HG03064 (cell line): ENCODE measurements at regions not wholly inside any gene's neighbourhood (a gene's known extent, or its start where the extent isn't known, plus 50 kb on each side); places are given as distances from the start of the nearest gene placed in this dataset.
"Not testable (repeated sequence)": the region's sequence is repeated elsewhere in the genome, so short reads cannot be mapped to it uniquely, and the experiment has no call there.

Experiments
- ATAC-seq: cut with Tn5 transposase; IDR thresholded peaks from one replicate; pipeline ENCODE4 v1.9.1; 2021; ENCODE audit warnings: low read depth; ENCODE audit not compliant: unreplicated experiment

DNA sequence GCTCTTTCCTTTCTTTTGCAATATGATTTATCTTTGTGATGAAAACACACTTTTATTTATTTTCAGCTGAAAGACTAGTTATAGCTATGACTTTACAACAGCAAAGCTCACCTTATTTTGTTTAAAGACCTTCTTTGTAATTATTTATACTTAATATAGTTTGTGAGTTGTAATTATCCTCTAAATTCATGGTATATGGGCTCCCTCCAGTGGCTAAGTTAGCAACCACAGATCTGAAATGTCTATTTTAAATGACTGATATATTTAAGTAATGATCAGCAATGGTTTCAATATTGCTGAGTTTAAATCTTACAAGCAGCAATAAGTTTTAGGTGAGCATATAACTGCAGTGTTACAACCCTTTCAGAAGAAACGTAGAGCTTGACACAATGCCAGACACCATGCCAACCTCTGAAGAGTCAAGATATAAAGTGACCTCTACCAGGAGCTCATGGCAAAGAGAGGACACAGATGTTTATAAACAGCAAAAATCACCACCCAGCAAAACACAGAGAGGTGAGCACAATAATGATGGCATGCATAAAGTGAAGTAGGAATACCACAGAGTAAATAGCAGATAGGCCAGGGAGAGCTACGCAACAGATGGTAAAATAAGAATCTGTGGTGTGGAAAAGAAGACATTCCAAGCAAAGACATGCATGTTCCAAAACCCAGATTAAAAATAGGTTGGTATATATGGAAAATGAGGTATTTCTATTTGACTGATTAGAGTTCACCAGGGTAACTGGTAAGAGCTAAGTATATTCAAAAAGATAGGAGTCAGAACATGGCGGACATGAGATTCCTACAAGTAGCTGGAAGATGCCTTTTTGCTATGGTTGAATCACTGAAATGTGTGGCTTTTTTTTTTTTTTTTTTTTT lies 143.7 kb upstream of the ZNF385D start:
- ATAC-seq = no peak

DNA sequence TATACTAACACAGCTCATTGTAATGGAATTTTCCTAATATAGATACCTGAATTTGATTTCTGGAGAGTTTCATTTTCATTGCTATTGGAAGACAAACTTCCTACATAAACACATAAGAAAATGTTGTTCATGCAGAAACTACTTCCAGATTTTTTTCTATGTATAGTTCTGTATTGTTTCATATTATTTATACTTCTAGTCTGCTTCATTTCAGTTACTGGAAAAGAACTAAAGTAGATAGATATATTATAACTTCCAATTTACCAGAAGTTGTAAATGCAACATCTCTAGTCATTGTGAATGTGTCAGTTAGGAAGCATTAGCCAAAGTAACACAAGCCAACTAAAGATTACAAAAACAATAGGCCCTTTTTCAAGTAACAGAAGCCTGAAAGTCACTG lies 147.3 kb upstream of the ZNF385D start:
- no peak for ATAC-seq

GRCh38 chr3:21901484-21901883 lies 150.5 kb upstream of the ZNF385D start:
- ATAC-seq = no peak

DNA sequence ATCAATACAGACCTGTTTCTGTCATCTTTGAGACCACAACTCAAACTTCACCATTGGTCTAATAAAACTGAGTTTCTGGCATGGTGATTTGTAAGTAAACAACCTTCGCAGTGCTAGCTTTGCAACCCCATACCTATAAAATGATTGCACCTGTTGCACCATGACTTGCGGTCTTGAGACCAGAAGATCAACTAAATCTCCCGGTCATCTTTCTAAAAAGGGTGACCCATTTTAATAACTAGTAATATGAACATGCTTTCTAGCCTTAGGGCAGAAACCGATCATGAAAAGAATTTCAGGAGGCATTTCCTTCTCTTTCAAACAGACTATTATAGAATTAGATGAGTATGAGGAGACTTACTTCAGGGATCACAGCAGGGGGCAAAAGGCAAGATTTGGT lies 151.9 kb upstream of the ZNF385D start:
- no peak for ATAC-seq

- ATAC-seq = no peak
Observed at GRCh38 chr3:21909096-21909495, 158.1 kb upstream of the ZNF385D start.

GRCh38 chr3:21912711-21913110 lies 161.7 kb upstream of the ZNF385D start:
- no peak for ATAC-seq

- ATAC-seq = no peak
Observed at GRCh38 chr3:21913791-21914190, 162.8 kb upstream of the ZNF385D start.

- ATAC-seq = no peak
Observed at GRCh38 chr3:21914451-21914850, 163.4 kb upstream of the ZNF385D start.

- no peak for ATAC-seq
Observed at GRCh38 chr3:21919383-21919782, 168.4 kb upstream of the ZNF385D start.

GRCh38 chr3:21920421-21920861 lies 169.4 kb upstream of the ZNF385D start:
- no peak for ATAC-seq

GRCh38 chr3:21923156-21923555 lies 172.1 kb upstream of the ZNF385D start:
- ATAC-seq = not testable (repeated sequence)

DNA sequence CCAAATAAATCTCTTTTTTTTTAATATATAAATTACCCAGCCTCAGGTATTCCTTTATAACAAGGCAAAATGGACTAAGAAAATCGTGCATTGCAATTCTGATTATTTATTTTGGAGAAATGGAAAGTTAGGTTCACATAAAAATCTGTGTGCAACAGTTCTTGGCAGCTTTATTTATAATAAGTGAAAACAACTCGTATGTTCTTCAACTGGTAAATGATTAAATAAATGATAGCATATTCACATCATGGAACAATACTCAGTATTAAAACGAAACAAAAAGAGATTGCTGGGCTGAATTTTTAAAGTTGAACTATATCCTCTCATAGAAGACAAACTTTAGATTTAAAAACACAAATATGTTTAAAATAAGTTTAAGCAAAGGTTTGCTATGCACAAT lies 176.3 kb upstream of the ZNF385D start:
- ATAC-seq = no peak

- no peak for ATAC-seq
Observed at GRCh38 chr3:21934591-21934990, 183.6 kb upstream of the ZNF385D start.

- no peak for ATAC-seq
Observed at GRCh38 chr3:21936207-21936606, 185.2 kb upstream of the ZNF385D start.

DNA sequence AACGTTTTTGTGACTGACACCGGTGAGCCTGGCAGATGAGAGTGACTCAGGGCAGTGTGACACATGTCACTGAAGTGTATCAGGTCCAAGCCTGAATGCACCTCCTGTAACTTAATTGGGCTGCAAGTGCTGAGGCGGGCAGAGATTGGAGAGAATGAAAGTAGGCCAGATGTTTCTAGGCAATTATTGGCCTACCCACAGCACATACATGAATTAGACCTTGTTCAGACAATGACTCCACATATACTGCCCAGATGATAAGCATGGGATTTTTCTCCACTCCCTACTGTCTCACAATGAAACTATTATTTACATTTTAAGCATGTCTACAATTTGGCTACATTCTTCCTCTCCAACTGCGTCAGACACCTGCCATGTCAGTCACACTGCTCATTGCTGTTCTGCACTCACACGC lies 187.3 kb upstream of the ZNF385D start:
- ATAC-seq = no peak

- ATAC-seq = no peak
Observed at GRCh38 chr3:21942328-21942727, 191.3 kb upstream of the ZNF385D start.

DNA sequence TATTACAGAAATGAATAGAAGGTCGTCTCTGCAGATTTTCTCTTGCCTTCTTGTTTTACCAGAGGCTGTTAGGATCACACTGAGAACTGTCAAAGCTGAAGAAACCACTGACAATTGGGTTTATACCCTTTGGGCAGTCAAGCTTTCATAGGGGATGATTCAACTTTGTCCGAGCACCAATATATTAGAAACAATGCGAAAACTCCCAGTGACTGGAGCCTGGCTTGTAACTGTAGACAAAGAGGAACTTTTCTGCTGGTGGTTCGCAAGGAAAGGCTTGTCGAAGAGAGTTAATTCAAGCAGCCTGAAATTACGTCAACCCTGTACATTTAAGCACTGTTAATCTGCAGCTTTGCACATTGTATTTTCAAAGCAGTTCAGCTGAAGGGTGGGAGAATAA lies 193.2 kb upstream of the ZNF385D start:
- no peak for ATAC-seq

GRCh38 chr3:21952856-21953255 lies 201.8 kb upstream of the ZNF385D start:
- no peak for ATAC-seq

DNA sequence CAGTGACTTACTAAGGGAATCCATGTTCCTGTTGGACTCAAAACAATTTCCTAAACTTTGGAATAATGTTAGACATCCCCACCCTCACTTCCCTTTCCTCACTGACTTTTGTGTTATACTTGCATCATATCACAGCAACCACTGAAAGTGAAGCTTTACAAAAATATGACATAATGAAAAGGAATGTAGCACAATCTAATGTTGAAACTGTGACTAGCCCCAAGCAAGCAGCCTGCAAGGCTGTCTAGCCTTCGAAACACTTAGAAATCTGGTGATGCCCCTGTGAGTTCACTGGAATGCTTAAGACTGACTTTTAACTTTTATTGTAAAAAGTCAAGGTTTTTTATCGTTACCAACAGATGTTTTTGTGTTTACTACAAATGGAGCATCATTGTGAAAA lies 203.7 kb upstream of the ZNF385D start:
- no peak for ATAC-seq

DNA sequence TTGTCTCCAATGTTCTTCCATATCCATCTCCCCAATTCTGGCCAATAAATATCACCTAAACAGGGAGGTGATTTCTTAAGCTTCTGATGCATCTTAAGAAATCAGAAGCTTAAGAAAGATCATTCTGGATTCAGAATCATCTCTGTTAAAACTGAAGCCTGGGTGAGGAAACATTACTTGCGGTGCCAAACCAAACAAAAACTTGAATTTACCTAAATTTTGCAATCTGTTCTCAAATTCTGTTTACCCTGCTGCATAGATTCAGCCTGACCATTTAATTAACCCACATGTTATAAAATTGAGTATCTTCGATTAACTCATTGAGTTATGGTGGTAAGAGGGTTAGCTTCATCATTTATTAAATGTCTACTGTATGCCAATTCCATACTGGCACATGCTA lies 204.4 kb upstream of the ZNF385D start:
- ATAC-seq = no peak

DNA sequence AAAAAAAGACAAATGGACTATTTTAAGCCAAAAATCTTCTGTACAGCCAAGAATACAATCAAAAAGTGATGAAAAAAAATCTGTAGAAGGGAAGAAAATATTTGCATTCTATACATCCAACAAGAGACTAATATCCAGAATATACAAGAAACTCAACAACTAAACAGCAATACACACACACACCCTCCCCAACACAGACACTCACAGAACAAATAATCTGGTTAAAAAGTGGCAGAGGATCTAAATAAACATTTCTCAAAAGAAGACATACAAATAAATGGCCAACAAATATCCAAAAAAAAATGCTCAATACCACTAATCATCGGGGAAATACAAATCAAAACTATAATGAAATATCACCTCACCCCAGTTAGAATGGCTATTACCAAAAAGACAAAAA lies 209.0 kb upstream of the ZNF385D start:
- ATAC-seq = no peak

DNA sequence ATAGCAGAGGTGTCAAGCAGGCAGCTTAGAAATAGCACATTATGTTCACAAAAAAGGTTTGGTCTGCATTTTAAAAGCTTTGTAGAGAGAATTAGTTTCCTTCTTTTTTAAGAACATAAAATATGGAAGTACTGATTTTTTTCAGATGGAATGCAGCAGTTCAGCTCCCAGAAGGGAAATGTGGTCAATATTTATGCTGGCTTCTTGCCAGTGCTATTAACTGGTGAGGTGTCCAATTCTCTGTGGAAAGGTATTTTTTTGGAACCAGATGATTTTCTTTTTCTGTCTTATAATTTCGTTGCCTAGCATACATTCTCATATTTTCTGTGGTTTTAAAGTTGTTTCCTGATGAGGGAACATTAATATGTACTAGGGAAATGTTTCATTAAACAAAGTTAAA lies 211.4 kb upstream of the ZNF385D start:
- no peak for ATAC-seq
